ENCODE measurements at regions not wholly inside any gene's neighbourhood (a gene's known extent, or its start where the extent isn't known, plus 50 kb on each side); places are given as distances from the start of the nearest gene placed in this dataset.

DNA sequence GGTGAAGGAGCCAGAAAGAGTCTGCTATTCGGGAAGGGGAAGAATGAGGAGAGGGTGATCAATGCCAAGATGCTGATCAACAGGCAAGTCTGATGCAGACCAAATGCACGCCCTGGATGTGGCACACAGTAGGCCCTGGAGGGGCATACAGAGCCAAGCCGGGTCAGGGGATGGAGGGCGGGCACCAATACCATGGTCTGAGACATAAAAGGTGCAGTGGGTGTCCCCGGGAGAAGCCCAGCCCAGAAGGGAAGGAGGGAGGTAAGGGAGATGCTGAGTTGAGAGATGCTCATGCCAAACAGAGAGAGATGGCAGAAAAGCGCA, 66.6 kb upstream of the ID2 start:
- no peak for DNase-seq
- H3K27ac ChIP-seq, result no peak overlapping the region
- WGBS, 5 donors, result 92 to 97% (median 93%) methylated on average over 6 of the region's 6 CpGs

DNA sequence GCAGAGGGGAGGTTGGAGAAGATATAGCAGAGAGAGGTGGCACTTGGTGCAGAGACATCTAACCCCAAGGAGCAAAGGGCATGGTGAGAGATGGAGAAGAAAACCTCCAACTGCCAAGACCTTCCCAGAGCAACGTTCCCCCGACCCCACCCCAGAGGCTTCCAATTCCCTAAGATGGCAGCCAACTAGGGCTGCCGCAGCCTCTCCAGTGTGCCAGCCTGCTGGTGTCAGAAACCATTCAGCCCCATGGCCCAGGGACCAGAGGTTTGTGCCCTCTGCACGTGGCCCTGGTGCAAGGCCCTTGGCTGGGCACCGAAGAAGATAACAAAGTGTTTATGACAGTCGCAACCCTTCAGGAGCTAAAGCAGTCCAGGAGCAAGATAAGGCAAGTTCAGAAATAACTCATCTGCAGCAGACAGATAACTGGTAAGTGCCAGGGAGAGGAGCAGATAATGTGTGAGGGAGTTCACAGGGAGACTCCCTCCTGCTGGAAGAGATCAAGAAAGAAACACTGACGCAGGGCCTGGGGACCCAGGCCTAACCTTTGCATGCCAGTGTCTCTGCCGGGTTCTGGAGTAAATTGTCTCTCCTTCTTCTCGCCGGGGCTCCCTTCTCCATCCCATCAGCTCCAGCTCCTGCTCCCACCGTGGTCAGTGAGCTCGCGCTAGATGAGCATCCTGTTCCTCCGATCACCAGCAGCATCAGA, 66.1 kb upstream of the ID2 start:
- DNase-seq, result no peak
- Histone ChIP-seq H3K9me3 (no peaks in the 10 kb centered on the region), H3K36me3 (no peaks in the 10 kb centered on the region), H3K27ac (no peak overlapping the region), H3K4me3 (no peak overlapping the region), H3K4me1 (no peaks in the 10 kb centered on the region), H3K27me3 (no peaks in the 10 kb centered on the region)
- 88 to 95% (median 92%) methylated on average over 14 of the region's 14 CpGs for WGBS, 5 donors
- no peak for TF ChIP-seq POLR2A (IDR thresholded peaks at IDR 0.05)
- TF ChIP-seq POLR2AphosphoS5 (IDR thresholded peaks at IDR 0.05), result no peak
- TF ChIP-seq, protein P1, sequence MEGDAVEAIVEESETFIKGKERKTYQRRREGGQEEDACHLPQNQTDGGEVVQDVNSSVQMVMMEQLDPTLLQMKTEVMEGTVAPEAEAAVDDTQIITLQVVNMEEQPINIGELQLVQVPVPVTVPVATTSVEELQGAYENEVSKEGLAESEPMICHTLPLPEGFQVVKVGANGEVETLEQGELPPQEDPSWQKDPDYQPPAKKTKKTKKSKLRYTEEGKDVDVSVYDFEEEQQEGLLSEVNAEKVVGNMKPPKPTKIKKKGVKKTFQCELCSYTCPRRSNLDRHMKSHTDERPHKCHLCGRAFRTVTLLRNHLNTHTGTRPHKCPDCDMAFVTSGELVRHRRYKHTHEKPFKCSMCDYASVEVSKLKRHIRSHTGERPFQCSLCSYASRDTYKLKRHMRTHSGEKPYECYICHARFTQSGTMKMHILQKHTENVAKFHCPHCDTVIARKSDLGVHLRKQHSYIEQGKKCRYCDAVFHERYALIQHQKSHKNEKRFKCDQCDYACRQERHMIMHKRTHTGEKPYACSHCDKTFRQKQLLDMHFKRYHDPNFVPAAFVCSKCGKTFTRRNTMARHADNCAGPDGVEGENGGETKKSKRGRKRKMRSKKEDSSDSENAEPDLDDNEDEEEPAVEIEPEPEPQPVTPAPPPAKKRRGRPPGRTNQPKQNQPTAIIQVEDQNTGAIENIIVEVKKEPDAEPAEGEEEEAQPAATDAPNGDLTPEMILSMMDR (IDR thresholded peaks at IDR 0.05), result no peak
- TF ChIP-seq EP300 (IDR thresholded peaks at IDR 0.05), result no peak
- intact Hi-C loops (cut with DNase I; ENCODE audit: low total_unique reads), result no loop called here

More for the DNA sequence above, 66.6 kb upstream of the ID2 start:
- TF ChIP-seq EP300 (IDR thresholded peaks at IDR 0.05), result no peak
- TF ChIP-seq POLR2AphosphoS5 (IDR thresholded peaks at IDR 0.05), result no peak
- no peak for TF ChIP-seq POLR2A (IDR thresholded peaks at IDR 0.05)
- TF ChIP-seq, protein P1 (IDR thresholded peaks at IDR 0.05), result no peak
- Histone ChIP-seq H3K36me3 (no peaks in the 10 kb centered on the region), H3K9me3 (no peaks in the 10 kb centered on the region), H3K4me3 (no peak overlapping the region), H3K27me3 (no peaks in the 10 kb centered on the region), H3K4me1 (no peaks in the 10 kb centered on the region)
- intact Hi-C loops (cut with DNase I; ENCODE audit: low total_unique reads), result no loop called here

DNA sequence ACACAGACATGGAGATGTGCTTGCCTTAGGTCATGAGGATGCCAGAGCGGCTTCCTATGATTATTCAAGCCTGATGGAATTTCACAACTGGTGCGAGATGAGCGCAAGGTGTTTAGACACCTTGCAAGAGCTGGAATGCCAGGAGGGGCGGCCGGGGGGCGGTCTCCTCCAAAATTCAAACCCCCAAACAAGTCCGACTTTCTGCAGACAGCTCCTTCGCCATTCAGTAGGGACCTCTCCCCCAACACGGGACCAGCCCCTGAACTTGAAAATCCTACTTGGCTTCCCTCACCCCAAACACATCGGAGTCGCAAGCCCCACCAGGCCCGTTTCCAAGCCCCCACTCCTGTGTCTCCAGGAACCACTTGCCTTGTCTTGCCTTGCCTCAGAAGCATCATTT, 64.8 kb upstream of the ID2 start:
- intact Hi-C loops (cut with DNase I; ENCODE audit: low total_unique reads), result no loop called here
- no peak overlapping the region for H3K4me3 ChIP-seq
- no peak overlapping the region for H3K27ac ChIP-seq
- no peaks in the 10 kb centered on the region for H3K36me3 ChIP-seq
- H3K27me3 ChIP-seq, result no peaks in the 10 kb centered on the region
- H3K4me1 ChIP-seq, result no peaks in the 10 kb centered on the region
- TF ChIP-seq POLR2AphosphoS5 (IDR thresholded peaks at IDR 0.05) (no peak), EP300 (IDR thresholded peaks at IDR 0.05) (no peak), POLR2A (IDR thresholded peaks at IDR 0.05) (no peak)
- TF ChIP-seq, protein P1 (IDR thresholded peaks at IDR 0.05), result no peak
- 93% methylated on average over 12 of the region's 12 CpGs for WGBS, 5 donors
- no peak for DNase-seq
- H3K9me3 ChIP-seq, result no peaks in the 10 kb centered on the region

DNA sequence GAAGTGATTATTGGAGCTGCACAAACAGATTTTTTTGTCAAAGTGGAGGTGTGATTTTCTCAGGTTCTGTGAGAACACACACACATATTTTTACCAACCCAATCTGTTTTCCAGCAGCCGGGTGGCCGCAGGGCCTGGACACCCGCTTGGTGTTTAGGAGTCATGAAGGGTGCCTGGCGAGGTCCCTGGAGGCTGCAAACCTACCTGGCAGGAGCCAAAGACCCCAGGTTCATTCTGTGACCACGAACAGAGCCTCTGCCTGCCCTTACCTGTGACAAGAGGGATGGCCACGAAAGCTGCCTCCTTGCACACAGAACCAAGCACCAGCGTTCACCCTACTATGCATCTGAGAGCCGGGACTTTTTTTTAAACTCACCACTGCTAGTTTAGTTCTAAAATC, 64.3 kb upstream of the ID2 start:
- Histone ChIP-seq H3K36me3 (no peaks in the 10 kb centered on the region), H3K27ac (no peak overlapping the region), H3K4me1 (no peaks in the 10 kb centered on the region), H3K27me3 (no peaks in the 10 kb centered on the region), H3K4me3 (no peak overlapping the region), H3K9me3 (no peaks in the 10 kb centered on the region)
- 84 to 93% (median 89%) methylated on average over 7 to 8 of the region's 8 CpGs for WGBS, 5 donors
- no peak for DNase-seq
- TF ChIP-seq, protein P1 (IDR thresholded peaks at IDR 0.05), result no peak
- intact Hi-C loops (cut with DNase I; ENCODE audit: low total_unique reads), result no loop called here
